HepG2 (cell line): ENCODE measurements at regions not wholly inside any gene's neighbourhood (a gene's known extent, or its start where the extent isn't known, plus 50 kb on each side); places are given as distances from the start of the nearest gene placed in this dataset.

ENCODE experiments used
- AKAP8 ChIP-seq: sonication (generic); formaldehyde crosslinking; IDR thresholded peaks from 2 replicates; pipeline ENCODE4 v1.5.1; 2020; ENCODE audit warnings: mild to moderate bottlenecking, missing genetic modification reagents
- IRF9 ChIP-seq: sonication (generic); formaldehyde crosslinking; IDR thresholded peaks from 2 replicates; pipeline ENCODE4 v1.8.0; 2022; ENCODE audit warnings: missing genetic modification reagents, mild to moderate bottlenecking, borderline replicate concordance
- TGIF2 ChIP-seq: IDR thresholded peaks from 2 replicates; pipeline ENCODE4 v1.6.1; 2016; ENCODE audit warnings: control low read depth, missing compliant biosample characterization
- ZGPAT ChIP-seq: IDR thresholded peaks from 2 replicates; pipeline ENCODE4 v1.6.1; 2016; ENCODE audit warnings: mild to moderate bottlenecking
- ZNF446 ChIP-seq: sonication (generic); formaldehyde crosslinking; IDR thresholded peaks from 2 replicates; pipeline ENCODE4 v1.5.0; 2020; ENCODE audit warnings: mild to moderate bottlenecking, missing genetic modification reagents
- ZNF512 ChIP-seq: sonication (generic); formaldehyde crosslinking; IDR thresholded peaks from 2 replicates; pipeline ENCODE4 v1.4.0; 2020; ENCODE audit warnings: mild to moderate bottlenecking, missing genetic modification reagents
- ZNF589 ChIP-seq: sonication (generic); formaldehyde crosslinking; conservative IDR thresholded peaks from 2 replicates; pipeline ENCODE4 v1.8.0; 2022; ENCODE audit warnings: mild to moderate bottlenecking, moderate library complexity, missing genetic modification reagents
- ZNF598 ChIP-seq: sonication (generic); formaldehyde crosslinking; IDR thresholded peaks from 2 replicates; pipeline ENCODE4 v1.5.1; 2020; ENCODE audit warnings: mild to moderate bottlenecking, missing genetic modification reagents, borderline replicate concordance
- ZSCAN12 ChIP-seq: sonication (generic); formaldehyde crosslinking; IDR thresholded peaks from 2 replicates; pipeline ENCODE4 v1.9.0; 2021; ENCODE audit warnings: mild to moderate bottlenecking, missing genetic modification reagents
- ZSCAN22 ChIP-seq: sonication (generic); formaldehyde crosslinking; IDR thresholded peaks from 2 replicates; pipeline ENCODE4 v1.4.0; 2020; ENCODE audit warnings: mild to moderate bottlenecking, missing genetic modification reagents
- ZSCAN25 ChIP-seq: sonication (generic); formaldehyde crosslinking; IDR thresholded peaks from 2 replicates; pipeline ENCODE4 v1.8.0; 2022; ENCODE audit warnings: mild to moderate bottlenecking, missing genetic modification reagents
- TF ChIP-seq, protein P1 (sequence below): sonication (generic); formaldehyde crosslinking; IDR thresholded peaks from 2 replicates; pipeline ENCODE4 v1.8.0; 2022; ENCODE audit warnings: missing genetic modification reagents, mild to moderate bottlenecking, moderate library complexity, borderline replicate concordance
- TF ChIP-seq, protein P2 (sequence below): sonication (generic); formaldehyde crosslinking; conservative IDR thresholded peaks from 2 replicates; pipeline ENCODE4 v1.8.0; 2022; ENCODE audit warnings: low read depth, missing genetic modification reagents
- TF ChIP-seq, protein P3 (sequence below): sonication (generic); formaldehyde crosslinking; IDR thresholded peaks from 2 replicates; pipeline ENCODE4 v1.5.1; 2020; ENCODE audit warnings: missing genetic modification reagents, mild to moderate bottlenecking, borderline replicate concordance
- TF ChIP-seq, protein P4 (sequence below): sonication (generic); formaldehyde crosslinking; IDR thresholded peaks from 2 replicates; pipeline ENCODE4 v1.4.0; 2020; ENCODE audit warnings: missing genetic modification reagents; ENCODE audit errors: not compliant biosample characterization

DNA sequence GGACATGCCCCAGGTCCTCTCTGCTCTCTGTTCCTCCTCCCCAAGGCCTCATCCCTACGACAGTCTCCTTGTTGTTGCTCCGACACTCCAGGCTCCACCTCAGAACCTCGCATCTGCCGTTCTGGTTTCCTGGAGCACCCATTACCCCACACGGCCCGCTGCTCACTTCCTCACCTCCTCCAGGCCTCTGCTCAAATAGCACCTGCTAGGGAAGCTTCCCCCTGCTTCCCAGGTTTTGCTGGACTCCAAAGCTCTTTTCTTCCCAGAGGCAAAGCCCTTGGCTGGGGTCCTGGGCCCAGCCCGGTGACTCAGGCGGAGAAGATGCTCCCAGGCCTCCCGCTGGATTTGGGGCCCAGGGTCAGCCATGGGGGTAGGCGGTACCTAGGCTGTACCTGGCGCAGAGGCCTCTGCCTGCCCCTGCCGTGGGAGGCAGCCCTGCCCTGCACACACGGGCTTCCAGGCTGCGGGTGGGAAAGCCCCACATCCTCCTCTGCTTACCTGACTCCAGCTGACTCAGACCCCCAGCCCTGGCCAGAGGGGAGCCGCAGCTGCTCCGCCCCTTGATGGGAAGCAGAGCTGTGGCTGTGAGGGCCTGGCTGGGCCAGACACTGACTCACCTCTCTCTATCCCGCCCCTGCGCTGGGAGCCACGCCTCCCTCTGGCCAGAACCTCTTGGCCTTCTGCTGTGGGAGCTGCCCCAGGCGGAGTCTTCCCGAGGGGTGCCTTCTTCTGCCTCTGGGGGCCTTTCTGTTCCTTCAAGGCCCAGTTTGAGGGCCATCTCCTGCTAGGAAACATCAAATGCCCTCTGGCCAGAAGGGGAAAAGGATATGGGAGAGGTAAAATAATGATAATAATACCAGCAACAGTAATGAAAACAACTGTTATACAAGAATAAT is 130.5 kb downstream of the CEBPB start (continued):
- TF ChIP-seq, protein P1, sequence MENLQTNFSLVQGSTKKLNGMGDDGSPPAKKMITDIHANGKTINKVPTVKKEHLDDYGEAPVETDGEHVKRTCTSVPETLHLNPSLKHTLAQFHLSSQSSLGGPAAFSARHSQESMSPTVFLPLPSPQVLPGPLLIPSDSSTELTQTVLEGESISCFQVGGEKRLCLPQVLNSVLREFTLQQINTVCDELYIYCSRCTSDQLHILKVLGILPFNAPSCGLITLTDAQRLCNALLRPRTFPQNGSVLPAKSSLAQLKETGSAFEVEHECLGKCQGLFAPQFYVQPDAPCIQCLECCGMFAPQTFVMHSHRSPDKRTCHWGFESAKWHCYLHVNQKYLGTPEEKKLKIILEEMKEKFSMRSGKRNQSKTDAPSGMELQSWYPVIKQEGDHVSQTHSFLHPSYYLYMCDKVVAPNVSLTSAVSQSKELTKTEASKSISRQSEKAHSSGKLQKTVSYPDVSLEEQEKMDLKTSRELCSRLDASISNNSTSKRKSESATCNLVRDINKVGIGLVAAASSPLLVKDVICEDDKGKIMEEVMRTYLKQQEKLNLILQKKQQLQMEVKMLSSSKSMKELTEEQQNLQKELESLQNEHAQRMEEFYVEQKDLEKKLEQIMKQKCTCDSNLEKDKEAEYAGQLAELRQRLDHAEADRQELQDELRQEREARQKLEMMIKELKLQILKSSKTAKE = no peak
- TF ChIP-seq TGIF2 (CRISPR knock-in tag) = no peak
- TF ChIP-seq, protein P2, sequence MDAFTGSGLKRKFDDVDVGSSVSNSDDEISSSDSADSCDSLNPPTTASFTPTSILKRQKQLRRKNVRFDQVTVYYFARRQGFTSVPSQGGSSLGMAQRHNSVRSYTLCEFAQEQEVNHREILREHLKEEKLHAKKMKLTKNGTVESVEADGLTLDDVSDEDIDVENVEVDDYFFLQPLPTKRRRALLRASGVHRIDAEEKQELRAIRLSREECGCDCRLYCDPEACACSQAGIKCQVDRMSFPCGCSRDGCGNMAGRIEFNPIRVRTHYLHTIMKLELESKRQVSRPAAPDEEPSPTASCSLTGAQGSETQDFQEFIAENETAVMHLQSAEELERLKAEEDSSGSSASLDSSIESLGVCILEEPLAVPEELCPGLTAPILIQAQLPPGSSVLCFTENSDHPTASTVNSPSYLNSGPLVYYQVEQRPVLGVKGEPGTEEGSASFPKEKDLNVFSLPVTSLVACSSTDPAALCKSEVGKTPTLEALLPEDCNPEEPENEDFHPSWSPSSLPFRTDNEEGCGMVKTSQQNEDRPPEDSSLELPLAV (CRISPR knock-in tag) = no peak
- TF ChIP-seq ZNF512 (CRISPR knock-in tag) = no peak
- TF ChIP-seq AKAP8 (CRISPR knock-in tag) = 0 out of 2 replicates have a peak, but pooled peaks have one; percentile 12
- peak; percentile 98 for TF ChIP-seq ZNF598 (CRISPR knock-in tag)
- TF ChIP-seq ZNF589 = no peak
- no peak for TF ChIP-seq ZSCAN12 (CRISPR knock-in tag)
- TF ChIP-seq, protein P3, sequence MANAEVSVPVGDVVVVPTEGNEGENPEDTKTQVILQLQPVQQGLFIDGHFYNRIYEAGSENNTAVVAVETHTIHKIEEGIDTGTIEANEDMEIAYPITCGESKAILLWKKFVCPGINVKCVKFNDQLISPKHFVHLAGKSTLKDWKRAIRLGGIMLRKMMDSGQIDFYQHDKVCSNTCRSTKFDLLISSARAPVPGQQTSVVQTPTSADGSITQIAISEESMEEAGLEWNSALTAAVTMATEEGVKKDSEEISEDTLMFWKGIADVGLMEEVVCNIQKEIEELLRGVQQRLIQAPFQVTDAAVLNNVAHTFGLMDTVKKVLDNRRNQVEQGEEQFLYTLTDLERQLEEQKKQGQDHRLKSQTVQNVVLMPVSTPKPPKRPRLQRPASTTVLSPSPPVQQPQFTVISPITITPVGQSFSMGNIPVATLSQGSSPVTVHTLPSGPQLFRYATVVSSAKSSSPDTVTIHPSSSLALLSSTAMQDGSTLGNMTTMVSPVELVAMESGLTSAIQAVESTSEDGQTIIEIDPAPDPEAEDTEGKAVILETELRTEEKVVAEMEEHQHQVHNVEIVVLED = peak; percentile 52; the same call in 1 of the 2 replicates
- TF ChIP-seq ZSCAN22 (CRISPR knock-in tag) = 0 out of 2 replicates have a peak, but pooled peaks have one; percentile 71
- TF ChIP-seq ZNF446 (CRISPR knock-in tag) = no peak
- TF ChIP-seq, protein P4, sequence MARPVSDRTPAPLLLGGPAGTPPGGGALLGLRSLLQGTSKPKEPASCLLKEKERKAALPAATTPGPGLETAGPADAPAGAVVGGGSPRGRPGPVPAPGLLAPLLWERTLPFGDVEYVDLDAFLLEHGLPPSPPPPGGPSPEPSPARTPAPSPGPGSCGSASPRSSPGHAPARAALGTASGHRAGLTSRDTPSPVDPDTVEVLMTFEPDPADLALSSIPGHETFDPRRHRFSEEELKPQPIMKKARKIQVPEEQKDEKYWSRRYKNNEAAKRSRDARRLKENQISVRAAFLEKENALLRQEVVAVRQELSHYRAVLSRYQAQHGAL = no peak
- TF ChIP-seq ZGPAT (CRISPR knock-in tag) = peak; percentile 77
- peak; percentile 100 for TF ChIP-seq ZSCAN25 (CRISPR knock-in tag)
- peak; percentile 92 for TF ChIP-seq IRF9 (CRISPR knock-in tag)
